ENCODE measurements at regions not wholly inside any gene's neighbourhood (a gene's known extent, or its start where the extent isn't known, plus 50 kb on each side); places are given as distances from the start of the nearest gene placed in this dataset.

- TF ChIP-seq POLR2A (IDR thresholded peaks at IDR 0.05; ENCODE audit: low read depth, low read length), result no peak
- TF ChIP-seq POLR2AphosphoS5 (IDR thresholded peaks at IDR 0.05; ENCODE audit: low read depth, low read length), result no peak
- TF ChIP-seq TAF1 (IDR thresholded peaks at IDR 0.05; ENCODE audit: borderline replicate concordance, low read depth, low read length), result no peak
Measured at GRCh38 chr4:147151763-147152162, 206.1 kb upstream of the TTC29 start.

Measured in GM12892 (cell line).